IMR-90 (cell line): ENCODE measurements at regions not wholly inside any gene's neighbourhood (a gene's known extent, or its start where the extent isn't known, plus 50 kb on each side); places are given as distances from the start of the nearest gene placed in this dataset.

Source experiments
- ATAC-seq: fragments of 200-7000 bp; cut with Tn5 transposase; 2 replicates; pipeline ENCODE4 v1.9.1; 2020; ENCODE audit warnings: low read depth, mild to moderate bottlenecking, moderate library complexity
- BruUV-seq: library from RNA; stranded (reverse); fragments of 400-500 nt; replicated peaks from 2 replicates; lab custom pipeline; 2021; lab: Mats Ljungman, UMichigan
- CTCF ChIA-PET: fragments of 300-600 bp; formaldehyde crosslinking; extraction: SDS; loops from one replicate; lab custom pipeline; 2021; ENCODE audit warnings: antibody characterized with exemption; lab: Yijun Ruan, JAX
- POLR2A ChIA-PET: fragments of 300-600 bp; sonication (Branson Sonifier 250); formaldehyde crosslinking; loops from one replicate; lab custom pipeline; 2022; ENCODE audit warnings: antibody characterized with exemption; ENCODE audit not compliant: unreplicated experiment; lab: Charles Lee
- DNase-seq: peaks from one replicate; pipeline ENCODE4 v3.0.0; 2013
- H2AFZ ChIP-seq: replicated peaks from 2 replicates; pipeline ENCODE3; 2013; ENCODE audit warnings: low read length, mild to moderate bottlenecking; ENCODE audit not compliant: poor library complexity
- H2AK5ac ChIP-seq: 2 replicates; pipeline ENCODE4 v1.6.1; 2013; ENCODE audit warnings: low read depth, low read length, inconsistent platforms
- H2AK9ac ChIP-seq: replicated peaks from 2 replicates; pipeline ENCODE3; 2013; ENCODE audit warnings: mild to moderate bottlenecking, low read depth, low read length, moderate library complexity; ENCODE audit not compliant: poor library complexity
- H2BK120ac ChIP-seq: 2 replicates; pipeline ENCODE4 v1.6.1; 2013; ENCODE audit warnings: low read depth, low read length, inconsistent platforms
- H2BK15ac ChIP-seq: 3 replicates; pipeline ENCODE4 v1.6.1; 2013; ENCODE audit warnings: low read depth, low read length, inconsistent platforms
- H2BK20ac ChIP-seq: 2 replicates; pipeline ENCODE4 v1.6.1; 2013; ENCODE audit warnings: low read depth, mild to moderate bottlenecking, inconsistent platforms, low read length, moderate library complexity
- H2BK5ac ChIP-seq: 2 replicates; pipeline ENCODE4 v1.6.1; 2013; ENCODE audit warnings: mild to moderate bottlenecking, low read depth, low read length, inconsistent platforms; ENCODE audit not compliant: poor library complexity, severe bottlenecking
- H3K14ac ChIP-seq: replicated peaks from 2 replicates; pipeline ENCODE4 v1.6.1; 2013; ENCODE audit warnings: low read depth, low read length, inconsistent platforms
- H3K18ac ChIP-seq: 2 replicates; pipeline ENCODE4 v1.6.1; 2013; ENCODE audit warnings: low read depth, low read length, control low read depth
- H3K23ac ChIP-seq: 2 replicates; pipeline ENCODE4 v1.6.1; 2013; ENCODE audit warnings: low read depth, low read length, inconsistent platforms
- H3K27ac ChIP-seq: 2 replicates; pipeline ENCODE4 v1.5.1; 2013; ENCODE audit warnings: mild to moderate bottlenecking, control low read depth, low read length; ENCODE audit not compliant: insufficient read depth
- H3K27me3 ChIP-seq: 2 replicates; pipeline ENCODE4 v1.6.1; 2013; ENCODE audit warnings: low read length; ENCODE audit not compliant: control insufficient read depth, insufficient read depth
- H3K36me3 ChIP-seq: 2 replicates; pipeline ENCODE4 v1.6.1; 2013; ENCODE audit warnings: low read length, mixed read lengths; ENCODE audit not compliant: control insufficient read depth, insufficient read depth
- H3K4ac ChIP-seq: 2 replicates; pipeline ENCODE4 v1.6.1; 2013; ENCODE audit warnings: low read depth, low read length, inconsistent platforms
- H3K4me1 ChIP-seq: 2 replicates; pipeline ENCODE4 v1.6.1; 2013; ENCODE audit warnings: low read length, mixed read lengths; ENCODE audit not compliant: control insufficient read depth, insufficient read depth
- H3K4me2 ChIP-seq: 2 replicates; pipeline ENCODE4 v1.6.1; 2013; ENCODE audit warnings: low read depth, mild to moderate bottlenecking, control low read depth, low read length, moderate library complexity
- H3K4me3 ChIP-seq: 2 replicates; pipeline ENCODE4 v1.5.1; 2013; ENCODE audit warnings: low read depth, mild to moderate bottlenecking, control low read depth, low read length, moderate library complexity; ENCODE audit not compliant: insufficient read depth
- H3K56ac ChIP-seq: 2 replicates; pipeline ENCODE4 v1.6.1; 2013; ENCODE audit warnings: low read length, inconsistent platforms; ENCODE audit not compliant: insufficient read depth; ENCODE audit errors: extremely low read depth
- H3K79me1 ChIP-seq, 2 experiments: 2 replicates each; pipeline ENCODE4 v1.6.1; 2013; ENCODE audit warnings: low read length in 2 of 2, inconsistent platforms in 1 of 2, low read depth in 1 of 2
- H3K9ac ChIP-seq: 2 replicates; pipeline ENCODE4 v1.6.1; 2013; ENCODE audit warnings: low read depth, low read length, control low read depth
- H3K9me1 ChIP-seq: 2 replicates; pipeline ENCODE4 v1.6.1; 2013; ENCODE audit warnings: low read length, inconsistent platforms; ENCODE audit not compliant: insufficient read depth
- H3K9me3 ChIP-seq: 2 replicates; pipeline ENCODE4 v1.6.1; 2013; ENCODE audit warnings: low read length; ENCODE audit not compliant: control insufficient read depth, insufficient read depth
- H4K20me1 ChIP-seq: 2 replicates; pipeline ENCODE4 v1.6.1; 2013; ENCODE audit warnings: low read length, inconsistent platforms; ENCODE audit not compliant: insufficient read depth
- H4K5ac ChIP-seq: 2 replicates; pipeline ENCODE4 v1.6.1; 2013; ENCODE audit warnings: mild to moderate bottlenecking, low read depth, low read length, control low read depth
- H4K8ac ChIP-seq, 2 experiments: 2 replicates each; pipeline ENCODE4 v1.6.1; 2013; ENCODE audit warnings: low read depth in 2 of 2, low read length in 2 of 2, control low read depth in 1 of 2, inconsistent platforms in 1 of 2
- H4K91ac ChIP-seq: 2 replicates; pipeline ENCODE4 v1.6.1; 2013; ENCODE audit warnings: low read depth, low read length, inconsistent platforms; ENCODE audit not compliant: insufficient read depth
- CHD1 ChIP-seq: IDR thresholded peaks from 2 replicates; pipeline ENCODE4 v1.6.1; 2012; ENCODE audit warnings: low read depth, low read length, improper control_type of control experiment
- FOS ChIP-seq: fragments of 150-350 bp; IDR thresholded peaks from 2 replicates; pipeline ENCODE4 v1.6.1; 2016; ENCODE audit warnings: low read depth, low read length
- MAFK ChIP-seq: IDR thresholded peaks from 2 replicates; pipeline ENCODE4 v1.6.1; 2012; ENCODE audit warnings: low read depth, low read length, improper control_type of control experiment
- NFE2L2 ChIP-seq: fragments of 150-350 bp; IDR thresholded peaks from 2 replicates; pipeline ENCODE4 v1.6.1; 2016; ENCODE audit warnings: low read depth, mild to moderate bottlenecking, low read length
- POLR2A ChIP-seq: IDR thresholded peaks from 2 replicates; pipeline ENCODE4 v1.6.1; 2012; ENCODE audit warnings: mild to moderate bottlenecking, low read depth, low read length
- SMC3 ChIP-seq: fragments of 150-350 bp; IDR thresholded peaks from 2 replicates; pipeline ENCODE4 v1.6.1; 2016; ENCODE audit warnings: low read depth, mild to moderate bottlenecking, antibody characterized with exemption, low read length, moderate library complexity
- dilution Hi-C: fragments of 300-500 bp; cut with HindIII; formaldehyde crosslinking; loops from one replicate; pipeline ENCODE4 v1.14.3; 2018; ENCODE audit warnings: low sequenced_read_pairs; ENCODE audit not compliant: unreplicated experiment
- in situ Hi-C: fragments of 300-500 bp; cut with MboI; formaldehyde crosslinking; loops from 3 replicates; pipeline ENCODE4 v1.14.3; 2019; ENCODE audit warnings: low sequenced_read_pairs, inconsistent platforms, mixed read lengths
- intact Hi-C: fragments of 100-400 bp; cut with micrococcal nuclease; formaldehyde crosslinking; loops from 2 replicates; pipeline ENCODE4 v1.10.0; 2022
- TF ChIP-seq, protein P1 (sequence below): fragments of 150-350 bp; IDR thresholded peaks from 2 replicates; pipeline ENCODE4 v1.6.1; 2016; ENCODE audit warnings: low read depth, mild to moderate bottlenecking, low read length, moderate library complexity, borderline replicate concordance
- TF ChIP-seq, protein P2 (sequence below): fragments of 150-350 bp; IDR thresholded peaks from 2 replicates; pipeline ENCODE4 v1.6.1; 2017; ENCODE audit warnings: mild to moderate bottlenecking, antibody characterized with exemption, low read length, low read depth

DNA sequence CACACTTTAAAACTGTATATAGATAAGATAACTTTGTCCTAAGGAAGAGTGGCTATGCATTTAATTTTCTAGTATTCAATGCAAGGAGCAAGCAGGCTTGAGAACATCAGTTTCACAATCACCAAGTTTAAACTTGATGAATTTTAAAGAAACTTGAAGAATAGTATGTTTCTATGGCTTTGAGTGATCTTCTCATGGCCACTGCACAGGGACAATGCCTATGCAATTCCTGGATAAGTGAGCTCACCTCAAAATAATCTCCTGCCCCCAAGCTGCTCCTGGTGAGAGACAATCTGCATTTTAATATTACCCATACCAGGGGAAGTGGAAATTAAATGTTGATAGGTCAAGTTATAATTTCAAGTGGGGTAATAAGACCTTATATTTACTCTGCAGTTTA is 376.6 kb upstream of the CBLB start:
- ChIA-PET CTCF (no interaction called here), POLR2A (no interaction called here)
- in situ Hi-C loops: no loop called here
- no peaks in the 10 kb centered on the region for H3K9me3 ChIP-seq
- H2BK20ac ChIP-seq: no peak overlapping the region
- no peak overlapping the region for H2BK15ac ChIP-seq
- H3K79me1 ChIP-seq: no peaks in the 10 kb centered on the region
- H3K4me1 ChIP-seq: peaks cover 2% of the 10 kb centered on the region
- H4K91ac ChIP-seq: no peak overlapping the region
- no peak overlapping the region for H3K4ac ChIP-seq
- H3K23ac ChIP-seq: no peak overlapping the region
- H3K18ac ChIP-seq: no peak overlapping the region
- 0 out of 2 replicates have a peak overlapping the region, but pooled peaks have one; percentile 34 for H3K14ac ChIP-seq
- H2BK120ac ChIP-seq: no peak overlapping the region
- dilution Hi-C loops: no loop called here
- no peak overlapping the region for H3K9ac ChIP-seq
- ATAC-seq (no peak), DNase-seq (no peak)
- no TSS peak for BruUV-seq
- no peak overlapping the region for H2AK9ac ChIP-seq
- no peak overlapping the region for H3K4me2 ChIP-seq
- intact Hi-C loops: no loop called here
- H2AFZ ChIP-seq: no peak overlapping the region
- H3K27me3 ChIP-seq: no peaks in the 10 kb centered on the region
- no peak overlapping the region for H2BK5ac ChIP-seq
- TF ChIP-seq MAFK (no peak), SMC3 (no peak), CHD1 (no peak), POLR2A (no peak), FOS (no peak), NFE2L2 (no peak)
- TF ChIP-seq, protein P1, sequence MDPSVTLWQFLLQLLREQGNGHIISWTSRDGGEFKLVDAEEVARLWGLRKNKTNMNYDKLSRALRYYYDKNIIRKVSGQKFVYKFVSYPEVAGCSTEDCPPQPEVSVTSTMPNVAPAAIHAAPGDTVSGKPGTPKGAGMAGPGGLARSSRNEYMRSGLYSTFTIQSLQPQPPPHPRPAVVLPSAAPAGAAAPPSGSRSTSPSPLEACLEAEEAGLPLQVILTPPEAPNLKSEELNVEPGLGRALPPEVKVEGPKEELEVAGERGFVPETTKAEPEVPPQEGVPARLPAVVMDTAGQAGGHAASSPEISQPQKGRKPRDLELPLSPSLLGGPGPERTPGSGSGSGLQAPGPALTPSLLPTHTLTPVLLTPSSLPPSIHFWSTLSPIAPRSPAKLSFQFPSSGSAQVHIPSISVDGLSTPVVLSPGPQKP: no peak
- TF ChIP-seq, protein P2, sequence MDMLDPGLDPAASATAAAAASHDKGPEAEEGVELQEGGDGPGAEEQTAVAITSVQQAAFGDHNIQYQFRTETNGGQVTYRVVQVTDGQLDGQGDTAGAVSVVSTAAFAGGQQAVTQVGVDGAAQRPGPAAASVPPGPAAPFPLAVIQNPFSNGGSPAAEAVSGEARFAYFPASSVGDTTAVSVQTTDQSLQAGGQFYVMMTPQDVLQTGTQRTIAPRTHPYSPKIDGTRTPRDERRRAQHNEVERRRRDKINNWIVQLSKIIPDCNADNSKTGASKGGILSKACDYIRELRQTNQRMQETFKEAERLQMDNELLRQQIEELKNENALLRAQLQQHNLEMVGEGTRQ: no peak
- H2AK5ac ChIP-seq: no peak overlapping the region
- no peak overlapping the region for H3K4me3 ChIP-seq
- H4K5ac ChIP-seq: no peak overlapping the region
- no peaks in the 10 kb centered on the region for H4K20me1 ChIP-seq
- H3K56ac ChIP-seq: no peak overlapping the region
- H3K27ac ChIP-seq: no peak overlapping the region
- H4K8ac ChIP-seq: no peak overlapping the region
- H3K36me3 ChIP-seq: no peaks in the 10 kb centered on the region
- no peaks in the 10 kb centered on the region; the same call in 1 of the 2 replicates for H3K9me1 ChIP-seq
